ENCODE measurements at regions not wholly inside any gene's neighbourhood (a gene's known extent, or its start where the extent isn't known, plus 50 kb on each side); places are given as distances from the start of the nearest gene placed in this dataset.

DNA sequence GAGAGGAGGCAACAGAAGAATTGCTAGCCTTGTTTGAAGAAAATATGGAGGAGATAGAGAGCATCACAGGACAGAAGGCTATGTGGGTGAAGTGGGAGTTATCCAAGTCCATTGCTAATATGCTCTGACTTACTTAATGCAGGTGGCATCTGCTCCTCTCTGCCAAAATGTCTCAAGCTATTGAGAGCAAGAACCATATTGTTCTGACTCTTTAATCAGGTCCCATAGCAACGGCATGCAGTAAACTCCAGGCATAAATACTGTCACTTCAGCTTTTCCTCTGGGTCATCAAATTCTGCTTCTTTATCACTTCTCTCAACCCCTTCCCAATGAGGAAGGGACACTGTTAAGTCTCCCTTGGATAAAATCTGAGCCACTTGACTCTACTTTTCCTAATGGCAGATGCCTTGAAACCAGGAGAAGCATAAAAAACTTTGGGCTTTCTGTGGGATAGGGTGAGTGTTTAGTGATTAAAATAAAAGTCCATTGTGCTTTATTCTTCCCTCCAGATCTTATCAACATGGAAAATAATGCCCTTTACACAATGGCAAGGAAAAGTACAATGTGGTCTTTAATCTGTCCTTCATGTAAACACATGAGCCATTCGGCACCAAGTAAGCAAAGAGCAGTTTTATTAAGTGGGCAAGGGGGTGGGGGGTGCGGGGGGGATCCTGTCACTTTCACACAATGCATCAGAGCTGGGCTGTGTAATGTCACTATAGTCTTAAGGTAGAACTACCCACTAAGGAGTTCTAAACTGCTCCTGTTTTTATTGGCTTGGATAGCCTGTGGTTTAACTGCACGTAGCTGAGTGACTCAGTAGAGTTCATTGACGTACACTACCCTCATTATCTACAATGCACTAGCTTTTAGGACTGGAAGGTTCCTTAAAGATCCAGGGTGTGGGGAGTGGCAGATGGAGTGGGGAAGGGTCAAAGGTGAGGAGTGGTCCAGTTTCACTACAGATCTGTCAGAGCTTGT, 71.0 kb upstream of the TARS1 start (continued):
- TF ChIP-seq, protein P1, sequence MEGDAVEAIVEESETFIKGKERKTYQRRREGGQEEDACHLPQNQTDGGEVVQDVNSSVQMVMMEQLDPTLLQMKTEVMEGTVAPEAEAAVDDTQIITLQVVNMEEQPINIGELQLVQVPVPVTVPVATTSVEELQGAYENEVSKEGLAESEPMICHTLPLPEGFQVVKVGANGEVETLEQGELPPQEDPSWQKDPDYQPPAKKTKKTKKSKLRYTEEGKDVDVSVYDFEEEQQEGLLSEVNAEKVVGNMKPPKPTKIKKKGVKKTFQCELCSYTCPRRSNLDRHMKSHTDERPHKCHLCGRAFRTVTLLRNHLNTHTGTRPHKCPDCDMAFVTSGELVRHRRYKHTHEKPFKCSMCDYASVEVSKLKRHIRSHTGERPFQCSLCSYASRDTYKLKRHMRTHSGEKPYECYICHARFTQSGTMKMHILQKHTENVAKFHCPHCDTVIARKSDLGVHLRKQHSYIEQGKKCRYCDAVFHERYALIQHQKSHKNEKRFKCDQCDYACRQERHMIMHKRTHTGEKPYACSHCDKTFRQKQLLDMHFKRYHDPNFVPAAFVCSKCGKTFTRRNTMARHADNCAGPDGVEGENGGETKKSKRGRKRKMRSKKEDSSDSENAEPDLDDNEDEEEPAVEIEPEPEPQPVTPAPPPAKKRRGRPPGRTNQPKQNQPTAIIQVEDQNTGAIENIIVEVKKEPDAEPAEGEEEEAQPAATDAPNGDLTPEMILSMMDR (conservative IDR thresholded peaks at IDR 0.05; ENCODE audit: low read depth in 2 of 2) = no peak
- TF ChIP-seq, protein P2, sequence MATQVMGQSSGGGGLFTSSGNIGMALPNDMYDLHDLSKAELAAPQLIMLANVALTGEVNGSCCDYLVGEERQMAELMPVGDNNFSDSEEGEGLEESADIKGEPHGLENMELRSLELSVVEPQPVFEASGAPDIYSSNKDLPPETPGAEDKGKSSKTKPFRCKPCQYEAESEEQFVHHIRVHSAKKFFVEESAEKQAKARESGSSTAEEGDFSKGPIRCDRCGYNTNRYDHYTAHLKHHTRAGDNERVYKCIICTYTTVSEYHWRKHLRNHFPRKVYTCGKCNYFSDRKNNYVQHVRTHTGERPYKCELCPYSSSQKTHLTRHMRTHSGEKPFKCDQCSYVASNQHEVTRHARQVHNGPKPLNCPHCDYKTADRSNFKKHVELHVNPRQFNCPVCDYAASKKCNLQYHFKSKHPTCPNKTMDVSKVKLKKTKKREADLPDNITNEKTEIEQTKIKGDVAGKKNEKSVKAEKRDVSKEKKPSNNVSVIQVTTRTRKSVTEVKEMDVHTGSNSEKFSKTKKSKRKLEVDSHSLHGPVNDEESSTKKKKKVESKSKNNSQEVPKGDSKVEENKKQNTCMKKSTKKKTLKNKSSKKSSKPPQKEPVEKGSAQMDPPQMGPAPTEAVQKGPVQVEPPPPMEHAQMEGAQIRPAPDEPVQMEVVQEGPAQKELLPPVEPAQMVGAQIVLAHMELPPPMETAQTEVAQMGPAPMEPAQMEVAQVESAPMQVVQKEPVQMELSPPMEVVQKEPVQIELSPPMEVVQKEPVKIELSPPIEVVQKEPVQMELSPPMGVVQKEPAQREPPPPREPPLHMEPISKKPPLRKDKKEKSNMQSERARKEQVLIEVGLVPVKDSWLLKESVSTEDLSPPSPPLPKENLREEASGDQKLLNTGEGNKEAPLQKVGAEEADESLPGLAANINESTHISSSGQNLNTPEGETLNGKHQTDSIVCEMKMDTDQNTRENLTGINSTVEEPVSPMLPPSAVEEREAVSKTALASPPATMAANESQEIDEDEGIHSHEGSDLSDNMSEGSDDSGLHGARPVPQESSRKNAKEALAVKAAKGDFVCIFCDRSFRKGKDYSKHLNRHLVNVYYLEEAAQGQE (IDR thresholded peaks at IDR 0.05; ENCODE audit: unreplicated experiment) = no peak
- no peak for TF ChIP-seq JUNB (IDR thresholded peaks at IDR 0.05; ENCODE audit: unreplicated experiment)
- TF ChIP-seq, protein P3, sequence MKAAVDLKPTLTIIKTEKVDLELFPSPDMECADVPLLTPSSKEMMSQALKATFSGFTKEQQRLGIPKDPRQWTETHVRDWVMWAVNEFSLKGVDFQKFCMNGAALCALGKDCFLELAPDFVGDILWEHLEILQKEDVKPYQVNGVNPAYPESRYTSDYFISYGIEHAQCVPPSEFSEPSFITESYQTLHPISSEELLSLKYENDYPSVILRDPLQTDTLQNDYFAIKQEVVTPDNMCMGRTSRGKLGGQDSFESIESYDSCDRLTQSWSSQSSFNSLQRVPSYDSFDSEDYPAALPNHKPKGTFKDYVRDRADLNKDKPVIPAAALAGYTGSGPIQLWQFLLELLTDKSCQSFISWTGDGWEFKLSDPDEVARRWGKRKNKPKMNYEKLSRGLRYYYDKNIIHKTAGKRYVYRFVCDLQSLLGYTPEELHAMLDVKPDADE (IDR thresholded peaks at IDR 0.05) = no peak
- TF ChIP-seq ZNF331 (CRISPR knock-in tag; IDR thresholded peaks at IDR 0.05; ENCODE audit: low read depth) = no peak
- no peak for TF ChIP-seq ZNF114 (CRISPR knock-in tag; IDR thresholded peaks at IDR 0.05)
- TF ChIP-seq CREB1 (CRISPR knock-in tag; IDR thresholded peaks at IDR 0.05; ENCODE audit: low read depth) = no peak

DNA sequence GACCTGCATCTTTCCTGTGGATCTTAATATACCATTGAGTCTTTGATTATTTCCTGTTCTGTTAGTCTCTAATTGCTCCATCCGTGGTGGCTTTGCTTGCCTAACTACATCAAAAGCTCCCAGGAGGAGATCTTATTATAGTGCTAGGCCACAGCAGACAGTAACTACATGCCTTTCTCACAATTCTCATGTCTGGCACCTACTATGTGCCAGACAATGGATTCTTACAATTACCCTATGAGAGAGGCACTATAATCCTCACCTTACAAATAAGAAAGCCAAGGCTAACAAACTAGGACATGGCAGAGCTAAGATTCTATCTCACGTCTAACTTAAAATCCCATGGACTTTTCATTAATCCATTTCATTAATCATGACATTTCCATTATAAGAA, 70.3 kb upstream of the TARS1 start:
- Histone ChIP-seq H3K27me3 (ENCODE audit: insufficient read depth) (no peaks in the 10 kb centered on the region), H3K4me3 (no peak overlapping the region), H3K27ac (ENCODE audit: low read depth) (no peak overlapping the region), H3F3A (replicated peaks; ENCODE audit: low read depth) (no peaks in the 10 kb centered on the region), H3K79me2 (replicated peaks; ENCODE audit: insufficient read depth) (no peaks in the 10 kb centered on the region), H3K4me1 (ENCODE audit: insufficient read depth) (no peaks in the 10 kb centered on the region), H3K4me2 (no peak overlapping the region), H3K9me2 (ENCODE audit: insufficient read depth) (no peaks in the 10 kb centered on the region), H4K20me1 (replicated peaks; ENCODE audit: insufficient read depth) (no peaks in the 10 kb centered on the region), H2AFZ (no peak overlapping the region), H3K36me3 (ENCODE audit: insufficient read depth) (no peaks in the 10 kb centered on the region; the same call in 1 of the 2 replicates)
- no peak overlapping the region for H3K4me3 Mint-ChIP-seq
- H3K9me3 Mint-ChIP-seq = no peaks in the 10 kb centered on the region
- H3K27ac Mint-ChIP-seq = no peak overlapping the region
- H3K36me3 Mint-ChIP-seq (ENCODE audit: low read depth) = no peaks in the 10 kb centered on the region
- no peaks in the 10 kb centered on the region for H3K4me1 Mint-ChIP-seq
- ATAC-seq (no peak), DNase-seq (ENCODE audit: low spot score) (no peak)
- no peaks in the 10 kb centered on the region for H3K27me3 Mint-ChIP-seq (ENCODE audit: insufficient read depth, low read depth, poor library complexity)
- TF ChIP-seq EZH2 (IDR thresholded peaks at IDR 0.05; ENCODE audit: low read depth, unreplicated experiment) (no peak), JUNB (IDR thresholded peaks at IDR 0.05; ENCODE audit: unreplicated experiment) (no peak)
- TF ChIP-seq, protein P4, sequence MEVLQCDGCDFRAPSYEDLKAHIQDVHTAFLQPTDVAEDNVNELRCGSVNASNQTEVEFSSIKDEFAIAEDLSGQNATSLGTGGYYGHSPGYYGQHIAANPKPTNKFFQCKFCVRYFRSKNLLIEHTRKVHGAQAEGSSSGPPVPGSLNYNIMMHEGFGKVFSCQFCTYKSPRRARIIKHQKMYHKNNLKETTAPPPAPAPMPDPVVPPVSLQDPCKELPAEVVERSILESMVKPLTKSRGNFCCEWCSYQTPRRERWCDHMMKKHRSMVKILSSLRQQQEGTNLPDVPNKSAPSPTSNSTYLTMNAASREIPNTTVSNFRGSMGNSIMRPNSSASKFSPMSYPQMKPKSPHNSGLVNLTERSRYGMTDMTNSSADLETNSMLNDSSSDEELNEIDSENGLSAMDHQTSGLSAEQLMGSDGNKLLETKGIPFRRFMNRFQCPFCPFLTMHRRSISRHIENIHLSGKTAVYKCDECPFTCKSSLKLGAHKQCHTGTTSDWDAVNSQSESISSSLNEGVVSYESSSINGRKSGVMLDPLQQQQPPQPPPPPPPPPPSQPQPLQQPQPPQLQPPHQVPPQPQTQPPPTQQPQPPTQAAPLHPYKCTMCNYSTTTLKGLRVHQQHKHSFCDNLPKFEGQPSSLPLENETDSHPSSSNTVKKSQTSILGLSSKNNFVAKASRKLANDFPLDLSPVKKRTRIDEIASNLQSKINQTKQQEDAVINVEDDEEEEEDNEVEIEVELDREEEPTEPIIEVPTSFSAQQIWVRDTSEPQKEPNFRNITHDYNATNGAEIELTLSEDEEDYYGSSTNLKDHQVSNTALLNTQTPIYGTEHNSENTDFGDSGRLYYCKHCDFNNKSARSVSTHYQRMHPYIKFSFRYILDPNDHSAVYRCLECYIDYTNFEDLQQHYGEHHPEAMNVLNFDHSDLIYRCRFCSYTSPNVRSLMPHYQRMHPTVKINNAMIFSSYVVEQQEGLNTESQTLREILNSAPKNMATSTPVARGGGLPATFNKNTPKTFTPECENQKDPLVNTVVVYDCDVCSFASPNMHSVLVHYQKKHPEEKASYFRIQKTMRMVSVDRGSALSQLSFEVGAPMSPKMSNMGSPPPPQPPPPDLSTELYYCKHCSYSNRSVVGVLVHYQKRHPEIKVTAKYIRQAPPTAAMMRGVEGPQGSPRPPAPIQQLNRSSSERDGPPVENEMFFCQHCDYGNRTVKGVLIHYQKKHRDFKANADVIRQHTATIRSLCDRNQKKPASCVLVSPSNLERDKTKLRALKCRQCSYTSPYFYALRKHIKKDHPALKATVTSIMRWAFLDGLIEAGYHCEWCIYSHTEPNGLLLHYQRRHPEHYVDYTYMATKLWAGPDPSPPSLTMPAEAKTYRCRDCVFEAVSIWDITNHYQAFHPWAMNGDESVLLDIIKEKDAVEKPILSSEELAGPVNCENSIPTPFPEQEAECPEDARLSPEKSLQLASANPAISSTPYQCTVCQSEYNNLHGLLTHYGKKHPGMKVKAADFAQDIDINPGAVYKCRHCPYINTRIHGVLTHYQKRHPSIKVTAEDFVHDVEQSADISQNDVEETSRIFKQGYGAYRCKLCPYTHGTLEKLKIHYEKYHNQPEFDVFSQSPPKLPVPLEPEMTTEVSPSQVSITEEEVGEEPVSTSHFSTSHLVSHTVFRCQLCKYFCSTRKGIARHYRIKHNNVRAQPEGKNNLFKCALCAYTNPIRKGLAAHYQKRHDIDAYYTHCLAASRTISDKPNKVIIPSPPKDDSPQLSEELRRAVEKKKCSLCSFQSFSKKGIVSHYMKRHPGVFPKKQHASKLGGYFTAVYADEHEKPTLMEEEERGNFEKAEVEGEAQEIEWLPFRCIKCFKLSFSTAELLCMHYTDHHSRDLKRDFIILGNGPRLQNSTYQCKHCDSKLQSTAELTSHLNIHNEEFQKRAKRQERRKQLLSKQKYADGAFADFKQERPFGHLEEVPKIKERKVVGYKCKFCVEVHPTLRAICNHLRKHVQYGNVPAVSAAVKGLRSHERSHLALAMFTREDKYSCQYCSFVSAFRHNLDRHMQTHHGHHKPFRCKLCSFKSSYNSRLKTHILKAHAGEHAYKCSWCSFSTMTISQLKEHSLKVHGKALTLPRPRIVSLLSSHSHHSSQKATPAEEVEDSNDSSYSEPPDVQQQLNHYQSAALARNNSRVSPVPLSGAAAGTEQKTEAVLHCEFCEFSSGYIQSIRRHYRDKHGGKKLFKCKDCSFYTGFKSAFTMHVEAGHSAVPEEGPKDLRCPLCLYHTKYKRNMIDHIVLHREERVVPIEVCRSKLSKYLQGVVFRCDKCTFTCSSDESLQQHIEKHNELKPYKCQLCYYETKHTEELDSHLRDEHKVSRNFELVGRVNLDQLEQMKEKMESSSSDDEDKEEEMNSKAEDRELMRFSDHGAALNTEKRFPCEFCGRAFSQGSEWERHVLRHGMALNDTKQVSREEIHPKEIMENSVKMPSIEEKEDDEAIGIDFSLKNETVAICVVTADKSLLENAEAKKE (CRISPR knock-in tag; IDR thresholded peaks at IDR 0.05) = no peak

Data from GM23338 (cell line).